HepG2 (cell line): ENCODE measurements at regions not wholly inside any gene's neighbourhood (a gene's known extent, or its start where the extent isn't known, plus 50 kb on each side); places are given as distances from the start of the nearest gene placed in this dataset.

Experiments used
- ATAC-seq: fragments of 200-7000 bp; cut with Tn5 transposase; 3 replicates; pipeline ENCODE4 v1.9.1; 2020; ENCODE audit warnings: mild to moderate bottlenecking, moderate library complexity
- BruUV-seq: library from RNA; stranded (reverse); fragments of 400-500 nt; replicated peaks from 2 replicates; lab custom pipeline; 2021; lab: Mats Ljungman, UMichigan
- CTCF ChIA-PET: fragments of 300-600 bp; formaldehyde crosslinking; extraction: SDS; loops from one replicate; lab custom pipeline; 2021; ENCODE audit warnings: low total read pairs, inconsistent platforms, low intra/inter-chr PET ratio; lab: Yijun Ruan, JAX
- POLR2A ChIA-PET: fragments of 350-600 bp; sonication (Branson Sonifier 250); formaldehyde crosslinking; loops from one replicate; lab custom pipeline; 2020; ENCODE audit warnings: antibody characterized with exemption, inconsistent platforms; lab: Yijun Ruan, JAX
- DNase-seq: peaks from one replicate; pipeline ENCODE4 v3.0.0-alpha.2; 2015; ENCODE audit warnings: low spot score
- FAIRE-seq: peaks from 3 replicates; lab custom pipeline; 2011; peaks lifted over from hg19 to GRCh38; lab: Jason Lieb, UNC
- H2AFZ ChIP-seq: one replicate; pipeline ENCODE4 v1.6.1; 2011; ENCODE audit warnings: low read length, inconsistent platforms
- H3K27ac ChIP-seq: fragments of 300-600 bp; 3 replicates; pipeline ENCODE4 v1.8.0; 2011; ENCODE audit warnings: mixed run types, mild to moderate bottlenecking, mixed read lengths, low read length, inconsistent platforms; ENCODE audit not compliant: insufficient read depth; ENCODE audit errors: extremely low read length
- H3K27me3 ChIP-seq, 2 experiments: fragments of 200-600 bp in 1 of 2; 2 replicates in 1 of 2; 3 replicates in 1 of 2; pipeline versions ENCODE4 v1.6.0 to v1.8.0; 2011; ENCODE audit warnings: low read length in 2 of 2, mild to moderate bottlenecking in 2 of 2, moderate library complexity in 2 of 2, inconsistent platforms in 1 of 2; ENCODE audit not compliant: insufficient read depth in 2 of 2, control insufficient read depth in 1 of 2
- H3K36me3 ChIP-seq, 2 experiments: fragments of 200-600 bp in 1 of 2; replicated peaks in 1 of 2; 2 replicates in 1 of 2; 3 replicates in 1 of 2; pipeline versions ENCODE4 v1.5.1 to v1.8.0; 2011; ENCODE audit warnings: low read length in 2 of 2, inconsistent platforms in 1 of 2; ENCODE audit not compliant: insufficient read depth in 2 of 2, control insufficient read depth in 1 of 2
- H3K4me1 ChIP-seq: 2 replicates; pipeline ENCODE4 v1.5.1; 2012; ENCODE audit warnings: low read length, inconsistent platforms; ENCODE audit not compliant: insufficient read depth
- H3K4me2 ChIP-seq: 2 replicates; pipeline ENCODE4 v1.6.0; 2011; ENCODE audit warnings: low read depth, low read length, inconsistent platforms
- H3K4me3 ChIP-seq, 3 experiments: fragments of 200-600 bp in 1 of 3; sonication (generic), shearing (Covaris generic) in 1 of 3; replicated peaks in 1 of 3; 2 replicates each; pipeline ENCODE4 v1.5.1; 2011 to 2016; ENCODE audit warnings: low read length in 3 of 3, inconsistent platforms in 2 of 3, low read depth in 2 of 3, mild to moderate bottlenecking in 2 of 3, control low read depth in 1 of 3, mixed read lengths in 1 of 3; ENCODE audit not compliant: insufficient read depth in 1 of 3
- H3K79me2 ChIP-seq: one replicate; pipeline ENCODE4 v1.6.1; 2011; ENCODE audit warnings: low read length, inconsistent platforms; ENCODE audit not compliant: insufficient read depth
- H3K9ac ChIP-seq: 2 replicates; pipeline ENCODE4 v1.6.0; 2011; ENCODE audit warnings: mild to moderate bottlenecking, low read depth, low read length, inconsistent platforms; ENCODE audit not compliant: insufficient read depth
- H3K9me3 ChIP-seq: 2 replicates; pipeline ENCODE4 v1.5.1; 2012; ENCODE audit warnings: mild to moderate bottlenecking, low read length
- H4K20me1 ChIP-seq: 2 replicates; pipeline ENCODE4 v1.6.0; 2011; ENCODE audit warnings: inconsistent platforms, mild to moderate bottlenecking, low read length, moderate library complexity; ENCODE audit not compliant: insufficient read depth
- JDP2 ChIP-seq: sonication (generic); formaldehyde crosslinking; IDR thresholded peaks from 2 replicates; pipeline ENCODE4 v1.8.1; 2022; ENCODE audit warnings: missing genetic modification reagents, borderline replicate concordance
- KDM5B ChIP-seq: sonication (generic); formaldehyde crosslinking; IDR thresholded peaks from 2 replicates; pipeline ENCODE4 v1.4.0; 2020; ENCODE audit warnings: missing genetic modification reagents, mild to moderate bottlenecking, borderline replicate concordance
- KLF11 ChIP-seq: IDR thresholded peaks from 2 replicates; pipeline ENCODE4 v1.6.1; 2016; ENCODE audit warnings: missing compliant biosample characterization
- RARG ChIP-seq: sonication (generic); formaldehyde crosslinking; IDR thresholded peaks from 2 replicates; pipeline ENCODE4 v1.4.0; 2020; ENCODE audit warnings: low read depth, mild to moderate bottlenecking, missing genetic modification reagents
- RFXANK ChIP-seq: IDR thresholded peaks from 2 replicates; pipeline ENCODE4 v1.6.1; 2016
- SAFB2 ChIP-seq: sonication (generic); formaldehyde crosslinking; IDR thresholded peaks from 2 replicates; pipeline ENCODE4 v1.5.1; 2020; ENCODE audit warnings: missing genetic modification reagents, low read depth, mild to moderate bottlenecking, borderline replicate concordance
- TEAD3 ChIP-seq: optimal IDR thresholded peaks from 2 replicates; pipeline ENCODE3; 2016; ENCODE audit warnings: borderline replicate concordance
- ZFYVE20 ChIP-seq: sonication (generic); formaldehyde crosslinking; IDR thresholded peaks from 2 replicates; pipeline ENCODE4 v1.8.0; 2023; ENCODE audit warnings: low read depth, mild to moderate bottlenecking, moderate library complexity, missing genetic modification reagents, borderline replicate concordance
- ZNF790 ChIP-seq: sonication (generic); formaldehyde crosslinking; IDR thresholded peaks from 2 replicates; pipeline ENCODE4 v1.8.0; 2022; ENCODE audit warnings: missing genetic modification reagents, mild to moderate bottlenecking, borderline replicate concordance
- ZNF839 ChIP-seq: sonication (generic); formaldehyde crosslinking; IDR thresholded peaks from 2 replicates; pipeline ENCODE4 v1.4.0; 2020; ENCODE audit warnings: missing genetic modification reagents, mild to moderate bottlenecking, borderline replicate concordance
- WGBS: methylation state at CpG from one replicate; pipeline ENCODE4 v1.1.6; 2017; ENCODE audit warnings: low lambda C conversion rate; 5-methylcytosine and 5-hydroxymethylcytosine counted together
- in situ Hi-C: cut with HindIII; loops from 2 replicates; pipeline ENCODE4 v1.10.0; 2017; ENCODE audit warnings: low pct_unique_long_range_greater_than_20kb; ENCODE audit not compliant: extremely low pct_ligation_motif_present
- intact Hi-C: fragments of 100-400 bp; cut with micrococcal nuclease; formaldehyde crosslinking; loops from one replicate; pipeline ENCODE4 v1.10.0; 2022; ENCODE audit not compliant: unreplicated experiment
- TF ChIP-seq, protein P1 (sequence below): IDR thresholded peaks from 2 replicates; pipeline ENCODE4 v1.6.1; 2016; ENCODE audit warnings: control low read depth
- TF ChIP-seq, protein P2 (sequence below): sonication (generic); formaldehyde crosslinking; IDR thresholded peaks from 2 replicates; pipeline ENCODE4 v1.5.0; 2020; ENCODE audit warnings: missing genetic modification reagents
- TF ChIP-seq, protein P3 (sequence below): sonication (generic); formaldehyde crosslinking; IDR thresholded peaks from 2 replicates; pipeline ENCODE4 v1.5.1; 2020; ENCODE audit warnings: mild to moderate bottlenecking, missing genetic modification reagents, moderate library complexity

- Histone ChIP-seq H3K27ac (no peak overlapping the region), H3K4me1 (no peaks in the 10 kb centered on the region), H3K9ac (no peak overlapping the region), H3K36me3 (no peaks in the 10 kb centered on the region), H3K4me2 (no peak overlapping the region), H3K27me3 (no peaks in the 10 kb centered on the region), H3K4me3 (no peak overlapping the region), H4K20me1 (no peaks in the 10 kb centered on the region), H3K79me2 (no peaks in the 10 kb centered on the region), H2AFZ (no peak overlapping the region), H3K9me3 (no peaks in the 10 kb centered on the region)
- no peak for DNase-seq
- ATAC-seq: no peak
- 13% methylated on average over 2 of the region's 2 CpGs for WGBS
- FAIRE-seq: no peak
- ChIA-PET POLR2A (no interaction called here), CTCF (no interaction called here)
- TF ChIP-seq JDP2: no peak
- TF ChIP-seq, protein P1, sequence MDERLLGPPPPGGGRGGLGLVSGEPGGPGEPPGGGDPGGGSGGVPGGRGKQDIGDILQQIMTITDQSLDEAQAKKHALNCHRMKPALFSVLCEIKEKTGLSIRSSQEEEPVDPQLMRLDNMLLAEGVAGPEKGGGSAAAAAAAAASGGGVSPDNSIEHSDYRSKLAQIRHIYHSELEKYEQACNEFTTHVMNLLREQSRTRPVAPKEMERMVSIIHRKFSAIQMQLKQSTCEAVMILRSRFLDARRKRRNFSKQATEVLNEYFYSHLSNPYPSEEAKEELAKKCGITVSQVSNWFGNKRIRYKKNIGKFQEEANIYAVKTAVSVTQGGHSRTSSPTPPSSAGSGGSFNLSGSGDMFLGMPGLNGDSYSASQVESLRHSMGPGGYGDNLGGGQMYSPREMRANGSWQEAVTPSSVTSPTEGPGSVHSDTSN: no peak
- no peak for TF ChIP-seq ZNF790 (CRISPR knock-in tag)
- no peak for TF ChIP-seq RARG (CRISPR knock-in tag)
- no peak for TF ChIP-seq ZNF839 (CRISPR knock-in tag)
- TF ChIP-seq, protein P2, sequence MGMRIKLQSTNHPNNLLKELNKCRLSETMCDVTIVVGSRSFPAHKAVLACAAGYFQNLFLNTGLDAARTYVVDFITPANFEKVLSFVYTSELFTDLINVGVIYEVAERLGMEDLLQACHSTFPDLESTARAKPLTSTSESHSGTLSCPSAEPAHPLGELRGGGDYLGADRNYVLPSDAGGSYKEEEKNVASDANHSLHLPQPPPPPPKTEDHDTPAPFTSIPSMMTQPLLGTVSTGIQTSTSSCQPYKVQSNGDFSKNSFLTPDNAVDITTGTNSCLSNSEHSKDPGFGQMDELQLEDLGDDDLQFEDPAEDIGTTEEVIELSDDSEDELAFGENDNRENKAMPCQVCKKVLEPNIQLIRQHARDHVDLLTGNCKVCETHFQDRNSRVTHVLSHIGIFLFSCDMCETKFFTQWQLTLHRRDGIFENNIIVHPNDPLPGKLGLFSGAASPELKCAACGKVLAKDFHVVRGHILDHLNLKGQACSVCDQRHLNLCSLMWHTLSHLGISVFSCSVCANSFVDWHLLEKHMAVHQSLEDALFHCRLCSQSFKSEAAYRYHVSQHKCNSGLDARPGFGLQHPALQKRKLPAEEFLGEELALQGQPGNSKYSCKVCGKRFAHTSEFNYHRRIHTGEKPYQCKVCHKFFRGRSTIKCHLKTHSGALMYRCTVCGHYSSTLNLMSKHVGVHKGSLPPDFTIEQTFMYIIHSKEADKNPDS (CRISPR knock-in tag): no peak
- TF ChIP-seq, protein P3, sequence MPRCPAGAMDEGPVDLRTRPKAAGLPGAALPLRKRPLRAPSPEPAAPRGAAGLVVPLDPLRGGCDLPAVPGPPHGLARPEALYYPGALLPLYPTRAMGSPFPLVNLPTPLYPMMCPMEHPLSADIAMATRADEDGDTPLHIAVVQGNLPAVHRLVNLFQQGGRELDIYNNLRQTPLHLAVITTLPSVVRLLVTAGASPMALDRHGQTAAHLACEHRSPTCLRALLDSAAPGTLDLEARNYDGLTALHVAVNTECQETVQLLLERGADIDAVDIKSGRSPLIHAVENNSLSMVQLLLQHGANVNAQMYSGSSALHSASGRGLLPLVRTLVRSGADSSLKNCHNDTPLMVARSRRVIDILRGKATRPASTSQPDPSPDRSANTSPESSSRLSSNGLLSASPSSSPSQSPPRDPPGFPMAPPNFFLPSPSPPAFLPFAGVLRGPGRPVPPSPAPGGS: no peak
- TF ChIP-seq ZFYVE20 (CRISPR knock-in tag): no peak
- no peak for TF ChIP-seq KLF11 (CRISPR knock-in tag)
- TF ChIP-seq SAFB2: no peak
- no peak for TF ChIP-seq TEAD3 (CRISPR knock-in tag)
- no peak for TF ChIP-seq RFXANK (CRISPR knock-in tag)
- no peak for TF ChIP-seq KDM5B (CRISPR knock-in tag)
- in situ Hi-C loops: no loop called here
- no TSS peak for BruUV-seq
- intact Hi-C loops: no loop called here
Observed at GRCh38 chr10:23584396-23584795, 145.5 kb downstream of the OTUD1 start.
